Spleen (tissue), 7 donors: ENCODE measurements at regions not wholly inside any gene's neighbourhood (a gene's known extent, or its start where the extent isn't known, plus 50 kb on each side); places are given as distances from the start of the nearest gene placed in this dataset.

Experiments
- CTCF ChIP-seq, 11 experiments: fragments of 200-600 bp in 7 of 11; fragments of 450-650 bp in 4 of 11; sonication (generic) in 4 of 11; IDR thresholded peaks in 8 of 11; conservative IDR thresholded peaks in 3 of 11; 1 replicate in 7 of 11; 2 replicates in 4 of 11; pipeline versions ENCODE4 v1.4.0 to v1.8.0; 2016 to 2021; ENCODE audit warnings: antibody characterized with exemption in 11 of 11, inconsistent platforms in 4 of 11, mild to moderate bottlenecking in 1 of 11
- POLR2A ChIP-seq, 3 donors: fragments of 450-650 bp; IDR thresholded peaks; one replicate each; pipeline ENCODE4 v1.5.1; 2017; ENCODE audit warnings: antibody characterized with exemption in 3 of 3, mild to moderate bottlenecking in 1 of 3
- donor health status: DM: no; HTN: no; CAD: no; lungs with moderate emphysema.
- donor health status: DM: no; HTN: no; CAD: no.
- donor health status: DM: no; HTN: no; CAD: no.

GRCh38 chr17:53273126-53273525, 549.6 kb upstream of the KIF2B start:
- TF ChIP-seq CTCF (IDR thresholded peaks at IDR 0.05 in 8 of 11, conservative IDR thresholded peaks at IDR 0.05 in 3 of 11) (no peak), POLR2A (IDR thresholded peaks at IDR 0.05) (no peak)
